22Rv1 (cell line): ENCODE measurements at regions not wholly inside any gene's neighbourhood (a gene's known extent, or its start where the extent isn't known, plus 50 kb on each side); places are given as distances from the start of the nearest gene placed in this dataset.
"Not testable (repeated sequence)": the region's sequence is repeated elsewhere in the genome, so short reads cannot be mapped to it uniquely, and the experiment has no call there.

Source experiments
- H3K27ac ChIP-seq: fragments of 450-650 bp; 2 replicates; pipeline ENCODE4 v1.5.1; 2017
- CTCF ChIP-seq: fragments of 450-650 bp; IDR thresholded peaks from 2 replicates; pipeline ENCODE4 v1.5.1; 2017; ENCODE audit warnings: mild to moderate bottlenecking
- ZFX ChIP-seq: fragments of 450-650 bp; IDR thresholded peaks from 2 replicates; pipeline ENCODE4 v1.6.1; 2017; ENCODE audit warnings: antibody characterized with exemption, borderline replicate concordance

DNA sequence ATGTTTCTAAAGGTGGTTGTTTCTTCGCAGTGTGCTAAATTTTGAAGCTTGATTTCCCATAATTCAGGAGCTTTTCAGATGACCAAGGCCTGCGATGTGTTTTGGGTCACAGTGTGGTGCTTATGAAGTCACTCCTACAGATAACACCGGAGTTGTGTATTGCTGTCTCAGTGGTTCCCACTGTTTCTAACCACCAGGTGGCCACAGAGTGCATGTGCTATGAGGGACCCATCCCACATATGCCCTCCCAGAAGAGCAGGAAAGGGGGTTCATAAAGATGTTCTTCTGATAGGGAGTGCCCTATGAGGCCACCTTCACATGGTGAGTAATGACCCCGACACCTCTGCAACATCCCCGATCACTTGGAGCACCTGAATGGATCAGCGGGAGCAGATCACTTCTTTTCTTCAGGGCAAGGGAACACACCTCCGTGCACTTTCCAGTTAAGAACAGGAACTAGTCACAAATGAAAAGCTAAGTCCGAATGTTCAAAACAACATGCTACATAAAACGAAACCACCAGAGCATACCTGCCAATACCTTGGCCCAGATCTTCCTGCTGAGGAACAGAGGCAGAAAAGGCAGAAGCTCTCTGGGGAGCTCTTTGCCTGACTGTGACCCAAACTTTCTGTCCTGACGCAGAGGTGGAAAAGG lies 262.1 kb downstream of the FAM72C start:
- peak; percentile 89 for TF ChIP-seq CTCF
- not testable (repeated sequence) for H3K27ac ChIP-seq

DNA sequence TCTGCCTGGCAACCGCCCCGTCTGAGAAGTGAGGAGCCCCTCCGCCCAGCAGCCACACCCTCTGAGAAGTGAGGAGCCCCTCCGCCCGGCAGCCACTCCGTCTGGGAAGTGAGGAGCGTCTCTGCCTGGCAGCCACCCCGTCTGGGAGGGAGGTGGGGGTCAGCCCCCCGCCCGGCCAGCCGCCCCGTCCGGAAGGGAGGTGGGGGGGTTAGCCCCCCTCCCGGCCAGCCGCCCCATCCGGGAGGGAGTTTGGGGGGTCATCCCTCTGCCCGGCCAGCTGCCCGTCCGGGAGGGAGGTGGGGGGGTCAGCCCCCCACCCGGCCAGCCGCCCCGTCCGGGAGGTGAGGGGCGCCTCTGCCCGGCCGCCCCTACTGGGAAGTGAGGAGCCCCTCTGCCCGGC lies 269.0 kb downstream of the FAM72C start:
- H3K27ac ChIP-seq, result not testable (repeated sequence)

- TF ChIP-seq CTCF, result no peak
- no peak for TF ChIP-seq ZFX
- H3K27ac ChIP-seq, result no peak overlapping the region
Measured at GRCh38 chr1:143699731-143700130, 272.1 kb downstream of the FAM72C start.

GRCh38 chr1:143699115-143699514 lies 272.7 kb downstream of the FAM72C start:
- no peak overlapping the region for H3K27ac ChIP-seq
- no peak for TF ChIP-seq ZFX
- TF ChIP-seq CTCF, result no peak

- H3K27ac ChIP-seq, result no peak overlapping the region
- TF ChIP-seq CTCF (peak; percentile 99), ZFX (no peak)
Measured at GRCh38 chr1:143698016-143698415, 273.8 kb downstream of the FAM72C start.

- no peak overlapping the region for H3K27ac ChIP-seq
- no peak for TF ChIP-seq ZFX
- no peak for TF ChIP-seq CTCF
Measured at GRCh38 chr1:143694085-143694484, 277.7 kb downstream of the FAM72C start.

GRCh38 chr1:143691971-143692529 lies 279.7 kb downstream of the FAM72C start:
- no peak for TF ChIP-seq CTCF
- no peak for TF ChIP-seq ZFX
- H3K27ac ChIP-seq, result no peak overlapping the region

- H3K27ac ChIP-seq, result no peak overlapping the region
- TF ChIP-seq CTCF, result no peak
Measured at GRCh38 chr1:143691400-143691891, 280.3 kb downstream of the FAM72C start.
